ENCODE measurements at regions not wholly inside any gene's neighbourhood (a gene's known extent, or its start where the extent isn't known, plus 50 kb on each side); places are given as distances from the start of the nearest gene placed in this dataset.

- FAIRE-seq (no peak), DNase-seq (ENCODE audit: low read depth) (peak; percentile 29)
- Mint-ChIP-seq H3K4me3 (ENCODE audit: unreplicated experiment) (no peak overlapping the region), H3K4me1 (ENCODE audit: low read depth, unreplicated experiment) (no peaks in the 10 kb centered on the region), H3K9me3 (ENCODE audit: unreplicated experiment) (peaks cover 2% of the 10 kb centered on the region), H3K27me3 (ENCODE audit: low read depth, unreplicated experiment) (no peaks in the 10 kb centered on the region), H3K27ac (ENCODE audit: unreplicated experiment) (no peak overlapping the region), H3K36me3 (ENCODE audit: low read depth, unreplicated experiment) (no peaks in the 10 kb centered on the region)
- no peak overlapping the region for H3K4me3 ChIP-seq (ENCODE audit: insufficient read depth, low read depth, low read length)
- H3K9me3 ChIP-seq (ENCODE audit: insufficient read depth, low read depth, low read length): no peaks in the 10 kb centered on the region
- TF ChIP-seq EZH2 (IDR thresholded peaks at IDR 0.05; ENCODE audit: insufficient read depth, low read length): no peak
- TF ChIP-seq, protein P1, sequence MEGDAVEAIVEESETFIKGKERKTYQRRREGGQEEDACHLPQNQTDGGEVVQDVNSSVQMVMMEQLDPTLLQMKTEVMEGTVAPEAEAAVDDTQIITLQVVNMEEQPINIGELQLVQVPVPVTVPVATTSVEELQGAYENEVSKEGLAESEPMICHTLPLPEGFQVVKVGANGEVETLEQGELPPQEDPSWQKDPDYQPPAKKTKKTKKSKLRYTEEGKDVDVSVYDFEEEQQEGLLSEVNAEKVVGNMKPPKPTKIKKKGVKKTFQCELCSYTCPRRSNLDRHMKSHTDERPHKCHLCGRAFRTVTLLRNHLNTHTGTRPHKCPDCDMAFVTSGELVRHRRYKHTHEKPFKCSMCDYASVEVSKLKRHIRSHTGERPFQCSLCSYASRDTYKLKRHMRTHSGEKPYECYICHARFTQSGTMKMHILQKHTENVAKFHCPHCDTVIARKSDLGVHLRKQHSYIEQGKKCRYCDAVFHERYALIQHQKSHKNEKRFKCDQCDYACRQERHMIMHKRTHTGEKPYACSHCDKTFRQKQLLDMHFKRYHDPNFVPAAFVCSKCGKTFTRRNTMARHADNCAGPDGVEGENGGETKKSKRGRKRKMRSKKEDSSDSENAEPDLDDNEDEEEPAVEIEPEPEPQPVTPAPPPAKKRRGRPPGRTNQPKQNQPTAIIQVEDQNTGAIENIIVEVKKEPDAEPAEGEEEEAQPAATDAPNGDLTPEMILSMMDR (IDR thresholded peaks at IDR 0.05; ENCODE audit: insufficient read depth, low read depth, low read length): no peak
- H3K4me2 ChIP-seq (ENCODE audit: low read length): peak overlapping the region; percentile 11
- no peak overlapping the region for H3K9ac ChIP-seq (ENCODE audit: low read length)
- H2AFZ ChIP-seq (ENCODE audit: low read depth, low read length): no peak overlapping the region
- no peaks in the 10 kb centered on the region for H3K27me3 ChIP-seq (ENCODE audit: insufficient read depth, low read length)
- no peaks in the 10 kb centered on the region for H3K79me2 ChIP-seq (ENCODE audit: insufficient read depth, low read length)
- H4K20me1 ChIP-seq (ENCODE audit: insufficient read depth, low read length): no peaks in the 10 kb centered on the region
- no peak overlapping the region for H3K27ac ChIP-seq (ENCODE audit: low read depth, low read length)
- no peaks in the 10 kb centered on the region for H3K4me1 ChIP-seq (ENCODE audit: insufficient read depth, low read length)
- no peaks in the 10 kb centered on the region for H3K36me3 ChIP-seq (ENCODE audit: insufficient read depth, low read length)
These were observed 1044.3 kb downstream of the DIAPH3 start for GRCh38 chr13:59119475-59119874.

DNA sequence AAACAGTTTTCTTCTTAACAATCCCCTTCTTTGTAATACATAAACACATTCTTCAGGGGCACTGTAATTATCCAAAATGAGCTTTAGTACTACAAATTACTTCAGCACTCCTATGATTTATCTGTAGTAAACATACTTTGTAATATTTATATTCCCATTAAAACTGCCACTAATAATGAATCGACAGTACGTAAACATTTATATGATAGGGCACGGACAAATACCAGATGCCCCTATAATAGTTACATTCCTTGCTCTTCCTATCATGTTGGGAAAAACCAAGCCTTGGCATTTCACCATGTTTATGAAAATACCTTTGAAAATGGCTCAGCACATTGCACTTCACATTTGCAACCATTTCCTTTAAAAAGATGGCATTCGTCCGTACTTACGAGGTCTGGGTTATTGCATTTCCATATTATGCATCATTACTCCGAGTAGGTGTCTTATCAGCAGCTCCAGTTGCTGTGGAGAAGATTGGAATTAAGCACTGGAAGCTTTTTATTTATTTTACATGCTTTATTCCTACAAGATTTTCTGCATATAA is 1043.4 kb downstream of the DIAPH3 start:
- no peak overlapping the region for H2AFZ ChIP-seq (ENCODE audit: low read depth, low read length)
- TF ChIP-seq, protein P1 (IDR thresholded peaks at IDR 0.05; ENCODE audit: insufficient read depth, low read depth, low read length): no peak
- no peak for TF ChIP-seq EZH2 (IDR thresholded peaks at IDR 0.05; ENCODE audit: insufficient read depth, low read length)
- no peak overlapping the region for H3K27ac ChIP-seq (ENCODE audit: low read depth, low read length)
- no peaks in the 10 kb centered on the region for H4K20me1 ChIP-seq (ENCODE audit: insufficient read depth, low read length)
- no peaks in the 10 kb centered on the region for H3K9me3 Mint-ChIP-seq (ENCODE audit: unreplicated experiment)
- H3K27me3 Mint-ChIP-seq (ENCODE audit: low read depth, unreplicated experiment): no peaks in the 10 kb centered on the region
- no peaks in the 10 kb centered on the region for H3K4me1 Mint-ChIP-seq (ENCODE audit: low read depth, unreplicated experiment)
- H3K4me3 Mint-ChIP-seq (ENCODE audit: unreplicated experiment): no peak overlapping the region
- no peak overlapping the region for H3K4me2 ChIP-seq (ENCODE audit: low read length)
- no peaks in the 10 kb centered on the region for H3K9me3 ChIP-seq (ENCODE audit: insufficient read depth, low read depth, low read length)
- no peak overlapping the region for H3K9ac ChIP-seq (ENCODE audit: low read length)
- no peak overlapping the region for H3K4me3 ChIP-seq (ENCODE audit: insufficient read depth, low read depth, low read length)
- DNase-seq (ENCODE audit: low read depth): peak; percentile 77
- H3K79me2 ChIP-seq (ENCODE audit: insufficient read depth, low read length): no peaks in the 10 kb centered on the region
- H3K36me3 ChIP-seq (ENCODE audit: insufficient read depth, low read length): no peaks in the 10 kb centered on the region
- no peaks in the 10 kb centered on the region for H3K27me3 ChIP-seq (ENCODE audit: insufficient read depth, low read length)
- no peaks in the 10 kb centered on the region for H3K36me3 Mint-ChIP-seq (ENCODE audit: low read depth, unreplicated experiment)
- no peak for FAIRE-seq
- H3K4me1 ChIP-seq (ENCODE audit: insufficient read depth, low read length): no peaks in the 10 kb centered on the region
- no peak overlapping the region for H3K27ac Mint-ChIP-seq (ENCODE audit: unreplicated experiment)

DNA sequence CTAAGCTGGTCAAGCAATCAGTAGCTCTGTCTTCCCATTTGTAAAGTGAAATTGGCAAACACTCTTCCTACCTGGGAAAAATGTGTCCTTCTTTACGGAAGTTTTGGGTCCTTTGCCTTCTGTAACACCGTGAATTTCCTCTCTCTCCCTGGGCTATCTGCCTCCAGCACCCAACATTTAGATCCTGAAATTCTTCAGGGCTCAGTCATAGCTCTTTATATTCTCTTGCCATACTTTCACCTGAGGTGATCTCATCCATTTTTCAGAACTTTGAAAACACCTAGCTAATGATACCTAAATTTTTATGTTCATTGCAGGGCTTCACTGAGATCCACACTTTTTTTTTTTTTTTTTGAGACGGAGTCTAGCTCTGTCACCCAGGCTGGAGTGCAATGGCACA is 1042.2 kb downstream of the DIAPH3 start:
- Histone ChIP-seq H3K4me1 (ENCODE audit: insufficient read depth, low read length) (no peaks in the 10 kb centered on the region), H2AFZ (ENCODE audit: low read depth, low read length) (no peak overlapping the region), H3K4me2 (ENCODE audit: low read length) (no peak overlapping the region), H4K20me1 (ENCODE audit: insufficient read depth, low read length) (no peaks in the 10 kb centered on the region), H3K79me2 (ENCODE audit: insufficient read depth, low read length) (no peaks in the 10 kb centered on the region), H3K27ac (ENCODE audit: low read depth, low read length) (no peak overlapping the region), H3K27me3 (ENCODE audit: insufficient read depth, low read length) (no peaks in the 10 kb centered on the region), H3K9ac (ENCODE audit: low read length) (no peak overlapping the region), H3K4me3 (ENCODE audit: insufficient read depth, low read depth, low read length) (no peak overlapping the region), H3K36me3 (ENCODE audit: insufficient read depth, low read length) (no peaks in the 10 kb centered on the region), H3K9me3 (ENCODE audit: insufficient read depth, low read depth, low read length) (no peaks in the 10 kb centered on the region)
- no peak overlapping the region for H3K4me3 Mint-ChIP-seq (ENCODE audit: unreplicated experiment)
- no peak for TF ChIP-seq EZH2 (IDR thresholded peaks at IDR 0.05; ENCODE audit: insufficient read depth, low read length)
- TF ChIP-seq, protein P1 (IDR thresholded peaks at IDR 0.05; ENCODE audit: insufficient read depth, low read depth, low read length): no peak
- H3K4me1 Mint-ChIP-seq (ENCODE audit: low read depth, unreplicated experiment): no peaks in the 10 kb centered on the region
- no peak for DNase-seq (ENCODE audit: low read depth)
- H3K27ac Mint-ChIP-seq (ENCODE audit: unreplicated experiment): no peak overlapping the region
- H3K9me3 Mint-ChIP-seq (ENCODE audit: unreplicated experiment): no peaks in the 10 kb centered on the region
- H3K36me3 Mint-ChIP-seq (ENCODE audit: low read depth, unreplicated experiment): no peaks in the 10 kb centered on the region
- no peaks in the 10 kb centered on the region for H3K27me3 Mint-ChIP-seq (ENCODE audit: low read depth, unreplicated experiment)
- no peak for FAIRE-seq
